Activated CD8-positive, alpha-beta memory T cell treated with anti-CD3 and anti-CD28 coated beads for 36 hours (primary cell): ENCODE measurements at regions not wholly inside any gene's neighbourhood (a gene's known extent, or its start where the extent isn't known, plus 50 kb on each side); places are given as distances from the start of the nearest gene placed in this dataset.

Experiments
- CTCF ChIA-PET: fragments of 350-600 bp; sonication (Branson Sonifier 250); formaldehyde crosslinking; loops from one replicate; lab custom pipeline; 2021; ENCODE audit warnings: antibody characterized with exemption; lab: Charles Lee
- POLR2A ChIA-PET: fragments of 350-600 bp; sonication (Branson Sonifier 250); formaldehyde crosslinking; loops from one replicate; lab custom pipeline; 2021; ENCODE audit warnings: antibody characterized with exemption; lab: Charles Lee

DNA sequence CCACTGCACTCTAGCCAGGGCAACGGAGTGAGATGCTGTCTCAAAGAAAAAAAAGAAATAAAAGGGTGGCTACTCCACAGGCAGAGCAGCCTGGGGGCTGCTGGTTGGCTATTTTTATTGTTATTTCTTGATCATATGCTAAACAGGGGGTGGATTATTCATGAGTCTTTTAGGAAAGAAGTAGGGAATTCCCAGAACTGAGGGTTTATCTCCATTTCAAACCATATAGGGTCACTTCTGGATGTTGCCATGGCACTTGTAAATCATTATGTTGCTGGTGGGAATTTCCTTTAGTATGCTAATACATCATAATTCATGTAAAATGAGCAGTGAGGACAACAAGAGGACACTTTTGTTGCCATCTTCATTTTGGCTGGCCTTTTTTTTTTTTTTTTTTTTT is 52.1 kb upstream of the GHITM start:
- ChIA-PET CTCF (no interaction called here), POLR2A (no interaction called here)

DNA sequence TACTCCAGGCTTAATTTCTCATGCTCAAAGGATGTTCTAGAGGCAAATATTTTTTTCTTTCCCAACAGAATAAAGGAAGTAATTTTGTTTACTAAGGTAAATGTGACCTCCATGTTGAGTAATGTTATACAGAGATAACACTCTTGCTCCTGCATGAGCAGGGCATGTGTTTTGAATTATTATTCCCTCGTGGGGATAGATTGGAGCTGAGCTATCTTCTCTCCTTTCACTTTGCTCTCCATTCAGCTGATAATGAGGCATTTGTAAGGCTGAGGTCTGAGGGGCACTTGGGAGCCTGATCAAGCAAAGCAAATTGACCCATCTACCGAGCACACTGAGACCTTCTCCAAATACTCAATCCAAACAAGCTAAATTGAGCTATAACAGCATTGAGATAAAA is 50.7 kb upstream of the GHITM start:
- ChIA-PET POLR2A (no interaction called here), CTCF (no interaction called here)

DNA sequence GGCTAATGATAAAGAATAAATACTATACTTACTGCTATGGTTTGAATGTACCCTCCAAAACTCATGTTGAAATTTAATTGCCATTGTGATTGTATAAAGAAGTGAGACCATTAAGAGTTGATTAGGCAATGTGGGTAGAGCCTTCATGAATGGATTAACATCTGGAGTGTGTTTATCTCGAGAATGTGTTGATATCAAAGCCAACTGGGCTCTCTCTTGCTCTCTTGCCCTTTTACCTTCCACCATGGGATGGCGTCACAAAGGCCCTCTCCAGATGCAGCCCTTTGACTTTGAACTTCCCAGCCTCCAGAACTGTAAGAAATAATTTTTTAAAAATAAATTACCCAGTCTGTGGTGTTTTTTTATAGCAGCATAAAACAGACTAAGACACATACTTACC is 50.1 kb upstream of the GHITM start:
- ChIA-PET CTCF (no interaction called here), POLR2A (no interaction called here)
